Cardiac muscle cell (in vitro differentiated cells and primary cell): ENCODE measurements at regions not wholly inside any gene's neighbourhood (a gene's known extent, or its start where the extent isn't known, plus 50 kb on each side); places are given as distances from the start of the nearest gene placed in this dataset.
"Not testable (repeated sequence)": the region's sequence is repeated elsewhere in the genome, so short reads cannot be mapped to it uniquely, and the experiment has no call there.

Experiments used
- DNase-seq, 2 donors: peaks; one replicate each; pipeline versions ENCODE4 v3.0.0 to v3.0.0-alpha.2; 2010 to 2017; ENCODE audit warnings: low read depth in 1 of 2, low spot score in 1 of 2
- H3K27ac ChIP-seq: fragments of 200-600 bp; sonication (generic); 2 replicates; pipeline ENCODE4 v1.5.1; 2016
- H3K27me3 ChIP-seq: fragments of 200-600 bp; sonication (generic); 2 replicates; pipeline ENCODE4 v1.6.0; 2016; ENCODE audit warnings: control low read depth
- H3K36me3 ChIP-seq: fragments of 200-600 bp; sonication (generic); 2 replicates; pipeline ENCODE4 v1.5.1; 2016; ENCODE audit warnings: control low read depth
- H3K4me1 ChIP-seq: fragments of 200-600 bp; sonication (generic); 2 replicates; pipeline ENCODE4 v1.8.1; 2017; ENCODE audit warnings: low read depth, mild to moderate bottlenecking, mixed run types
- H3K4me3 ChIP-seq: fragments of 200-600 bp; sonication (generic); 2 replicates; pipeline ENCODE4 v1.5.1; 2016; ENCODE audit warnings: mild to moderate bottlenecking
- H3K9me3 ChIP-seq: fragments of 200-600 bp; sonication (generic); 2 replicates; pipeline ENCODE4 v1.5.1; 2017; ENCODE audit warnings: low read depth, mild to moderate bottlenecking, control low read depth
- TF ChIP-seq, protein P1 (sequence below): IDR thresholded peaks from 2 replicates; pipeline ENCODE4 v1.5.1; 2012; ENCODE audit warnings: low read depth, mild to moderate bottlenecking, low read length

DNA sequence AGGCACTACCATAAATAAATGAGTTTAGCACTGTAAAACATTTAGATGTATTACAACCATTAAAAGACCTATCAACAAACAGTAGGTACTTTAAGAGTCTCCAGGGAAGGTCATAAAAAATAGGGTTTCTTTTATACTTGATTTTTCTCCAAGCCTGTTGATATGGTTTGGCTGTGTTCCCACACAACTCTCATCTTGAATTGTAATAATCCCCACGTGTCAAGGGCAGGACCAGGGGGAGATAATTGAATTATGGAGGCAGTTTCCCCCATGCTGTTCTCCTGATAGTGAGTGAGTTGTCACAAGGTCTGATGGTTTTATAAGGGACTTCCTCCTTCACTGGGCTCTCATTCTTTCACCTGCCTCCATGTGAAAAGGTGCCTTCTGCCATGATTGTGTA is 468.9 kb upstream of the UBE2E2 start:
- H3K36me3 ChIP-seq: no peaks in the 10 kb centered on the region
- TF ChIP-seq, protein P1, sequence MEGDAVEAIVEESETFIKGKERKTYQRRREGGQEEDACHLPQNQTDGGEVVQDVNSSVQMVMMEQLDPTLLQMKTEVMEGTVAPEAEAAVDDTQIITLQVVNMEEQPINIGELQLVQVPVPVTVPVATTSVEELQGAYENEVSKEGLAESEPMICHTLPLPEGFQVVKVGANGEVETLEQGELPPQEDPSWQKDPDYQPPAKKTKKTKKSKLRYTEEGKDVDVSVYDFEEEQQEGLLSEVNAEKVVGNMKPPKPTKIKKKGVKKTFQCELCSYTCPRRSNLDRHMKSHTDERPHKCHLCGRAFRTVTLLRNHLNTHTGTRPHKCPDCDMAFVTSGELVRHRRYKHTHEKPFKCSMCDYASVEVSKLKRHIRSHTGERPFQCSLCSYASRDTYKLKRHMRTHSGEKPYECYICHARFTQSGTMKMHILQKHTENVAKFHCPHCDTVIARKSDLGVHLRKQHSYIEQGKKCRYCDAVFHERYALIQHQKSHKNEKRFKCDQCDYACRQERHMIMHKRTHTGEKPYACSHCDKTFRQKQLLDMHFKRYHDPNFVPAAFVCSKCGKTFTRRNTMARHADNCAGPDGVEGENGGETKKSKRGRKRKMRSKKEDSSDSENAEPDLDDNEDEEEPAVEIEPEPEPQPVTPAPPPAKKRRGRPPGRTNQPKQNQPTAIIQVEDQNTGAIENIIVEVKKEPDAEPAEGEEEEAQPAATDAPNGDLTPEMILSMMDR: no peak
- no peak for DNase-seq
- peaks cover 3% of the 10 kb centered on the region for H3K4me1 ChIP-seq
- H3K27me3 ChIP-seq: no peaks in the 10 kb centered on the region
- H3K9me3 ChIP-seq: no peaks in the 10 kb centered on the region
- H3K4me3 ChIP-seq: no peak overlapping the region
- no peak overlapping the region for H3K27ac ChIP-seq

DNA sequence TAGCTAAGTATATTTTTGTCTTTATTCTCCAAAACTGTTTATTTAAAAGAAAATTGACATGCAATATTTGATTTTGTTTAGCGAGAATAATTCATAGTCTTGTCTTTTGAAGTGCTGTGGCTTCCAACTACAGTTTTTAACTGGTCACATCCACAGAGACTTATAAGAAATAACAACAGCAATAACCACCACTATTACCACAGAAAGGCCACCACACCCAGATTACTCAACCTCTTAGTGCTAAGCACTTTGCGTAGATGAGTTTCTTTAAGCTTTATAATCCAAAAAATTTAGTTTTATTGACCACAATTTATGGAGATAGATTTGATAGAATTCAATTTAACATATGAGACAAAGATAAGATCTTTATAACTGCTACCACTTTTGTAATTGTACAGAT is 468.4 kb upstream of the UBE2E2 start:
- TF ChIP-seq, protein P1: no peak
- Histone ChIP-seq H3K4me3 (no peak overlapping the region), H3K27ac (no peak overlapping the region), H3K27me3 (no peaks in the 10 kb centered on the region), H3K36me3 (no peaks in the 10 kb centered on the region), H3K4me1 (peaks cover 3% of the 10 kb centered on the region), H3K9me3 (no peaks in the 10 kb centered on the region)
- DNase-seq: no peak

DNA sequence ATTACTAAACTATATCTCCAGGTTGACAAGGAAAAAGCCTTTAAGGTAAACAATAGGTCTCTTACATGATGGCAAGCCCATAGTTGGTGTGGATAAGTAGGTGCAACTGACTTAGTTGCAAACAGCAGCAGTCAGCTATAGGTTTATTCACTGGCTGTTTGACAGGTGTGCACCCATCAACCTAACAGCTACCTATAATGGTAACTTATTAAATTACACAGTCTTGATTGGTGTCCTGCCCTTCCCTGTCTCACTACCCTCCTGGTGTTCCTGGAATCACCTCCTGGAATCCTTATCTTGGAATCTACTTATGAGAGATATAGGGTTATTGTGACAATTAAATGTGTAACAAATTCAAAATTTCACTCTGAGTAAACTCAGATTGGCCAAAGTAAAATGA is 467.8 kb upstream of the UBE2E2 start:
- DNase-seq: no peak
- Histone ChIP-seq H3K4me3 (no peak overlapping the region), H3K36me3 (no peaks in the 10 kb centered on the region), H3K27ac (no peak overlapping the region), H3K9me3 (no peaks in the 10 kb centered on the region), H3K27me3 (no peaks in the 10 kb centered on the region), H3K4me1 (peaks cover 3% of the 10 kb centered on the region)
- TF ChIP-seq, protein P1: no peak

DNA sequence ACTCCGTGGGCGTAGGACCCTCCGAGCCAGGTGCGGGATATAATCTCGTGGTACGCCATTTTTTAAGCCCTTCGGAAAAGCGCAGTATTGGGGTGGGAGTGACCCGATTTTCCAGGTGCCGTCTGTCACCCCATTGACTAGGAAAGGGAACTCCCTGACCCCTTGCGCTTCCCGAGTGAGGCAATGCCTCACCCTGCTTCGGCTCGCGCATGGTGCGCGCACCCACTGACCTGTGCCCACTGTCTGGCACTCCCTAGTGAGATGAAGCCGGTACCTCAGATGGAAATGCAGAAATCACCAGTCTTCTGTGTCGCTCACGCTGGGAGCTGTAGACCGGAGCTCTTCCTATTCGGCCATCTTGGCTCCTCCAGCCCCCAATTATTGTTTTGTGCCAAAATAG is 459.7 kb upstream of the UBE2E2 start:
- not testable (repeated sequence) for H3K9me3 ChIP-seq, H3K27ac ChIP-seq, H3K4me1 ChIP-seq, H3K4me3 ChIP-seq, H3K27me3 ChIP-seq, H3K36me3 ChIP-seq, DNase-seq

DNA sequence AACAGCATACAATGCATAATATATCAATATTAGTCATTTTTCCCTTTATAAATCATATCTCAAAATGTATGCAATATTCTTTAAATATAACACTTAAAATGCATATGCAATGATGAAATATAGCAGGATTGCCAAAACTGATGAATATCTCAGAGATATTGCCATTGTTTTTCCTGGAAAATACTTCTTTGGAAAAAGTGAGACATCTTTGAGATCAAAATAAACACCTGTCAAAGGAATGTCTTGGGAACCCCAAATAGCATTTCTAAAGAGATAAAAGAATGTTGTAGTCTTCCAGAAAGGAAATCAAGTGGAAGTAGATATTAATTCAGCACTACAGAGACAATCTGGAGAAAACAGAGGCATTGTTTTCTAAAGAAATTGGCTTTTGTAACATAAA is 457.8 kb upstream of the UBE2E2 start:
- Histone ChIP-seq H3K27ac (no peak overlapping the region), H3K4me1 (no peaks in the 10 kb centered on the region), H3K4me3 (no peak overlapping the region), H3K36me3 (no peaks in the 10 kb centered on the region), H3K9me3 (no peaks in the 10 kb centered on the region), H3K27me3 (no peaks in the 10 kb centered on the region)
- DNase-seq: no peak
- TF ChIP-seq, protein P1: no peak

DNA sequence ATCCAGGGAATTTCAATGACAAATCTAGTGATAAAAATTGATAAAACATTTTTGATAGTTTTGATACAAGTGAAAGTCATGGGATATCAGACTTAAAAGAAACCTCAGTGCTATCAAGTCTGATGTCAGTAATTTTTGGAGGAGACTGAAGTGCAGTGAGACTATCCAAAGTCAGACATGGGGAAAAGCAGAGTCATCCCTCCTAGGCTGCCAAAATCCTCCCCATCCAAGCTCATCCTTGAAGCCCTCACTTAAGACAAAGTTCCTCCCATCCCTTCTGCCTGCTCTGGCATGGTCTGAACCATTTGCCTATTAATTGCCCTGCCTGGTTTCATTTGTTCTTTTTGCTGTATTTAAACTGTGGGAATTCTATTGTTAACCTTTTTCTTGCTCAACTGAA is 456.9 kb upstream of the UBE2E2 start:
- Histone ChIP-seq H3K27ac (no peak overlapping the region), H3K27me3 (no peaks in the 10 kb centered on the region), H3K4me1 (no peaks in the 10 kb centered on the region), H3K36me3 (no peaks in the 10 kb centered on the region), H3K4me3 (no peak overlapping the region), H3K9me3 (no peaks in the 10 kb centered on the region)
- TF ChIP-seq, protein P1: no peak
- no peak for DNase-seq
